Globus pallidus (tissue), 1 donor: ENCODE measurements at regions not wholly inside any gene's neighbourhood (a gene's known extent, or its start where the extent isn't known, plus 50 kb on each side); places are given as distances from the start of the nearest gene placed in this dataset.
"Not testable (repeated sequence)": the region's sequence is repeated elsewhere in the genome, so short reads cannot be mapped to it uniquely, and the experiment has no call there.

Experiments
- DNase-seq: peaks from one replicate; pipeline ENCODE4 v3.0.0-alpha.2; 2015; ENCODE audit warnings: low spot score

DNA sequence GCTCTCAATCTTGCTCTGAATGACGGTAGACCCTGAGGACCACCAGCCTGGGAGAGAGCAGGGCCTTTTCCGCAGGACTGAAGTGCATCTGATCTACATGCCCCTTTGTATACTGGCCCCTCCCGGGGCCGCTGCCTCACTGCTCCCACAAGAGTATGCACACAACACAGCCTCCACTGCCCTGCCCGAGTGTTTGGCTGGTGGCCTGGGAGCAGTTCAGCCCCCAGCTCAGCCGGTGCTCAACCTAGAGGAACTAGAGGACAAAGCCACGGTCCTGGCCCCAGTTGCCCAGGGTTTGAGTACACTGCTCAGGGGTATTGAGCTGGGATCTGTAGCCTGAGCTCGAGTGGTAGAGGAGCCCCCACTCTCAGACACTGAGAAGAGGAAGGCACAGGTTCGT, 118.9 kb upstream of the CAB39 start:
- no peak for DNase-seq

DNA sequence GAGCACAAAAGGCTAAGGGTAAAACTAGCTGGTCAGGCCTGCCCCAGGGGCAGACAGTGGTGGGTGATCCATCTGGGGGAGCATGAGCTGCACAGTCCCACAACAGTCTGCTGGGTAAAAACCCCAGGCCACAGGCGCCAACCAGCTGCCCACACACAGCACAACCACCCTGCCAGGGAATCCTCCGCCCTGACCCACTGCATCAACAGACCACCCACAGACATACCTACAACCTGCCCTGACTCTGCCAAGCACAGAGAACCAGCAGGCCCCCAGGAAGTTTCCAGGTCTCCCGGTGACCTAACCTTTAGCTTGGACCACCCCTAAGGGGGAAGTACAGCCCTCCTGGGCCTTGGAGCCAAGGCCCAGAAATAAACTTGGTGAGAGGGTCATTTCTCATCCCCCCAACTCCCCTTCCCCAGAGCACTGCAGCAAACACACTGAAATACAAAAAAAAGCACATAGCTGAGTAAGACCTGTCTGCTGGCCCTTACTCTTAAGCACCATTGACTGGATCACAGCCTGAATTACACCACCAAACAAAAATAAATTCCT, 118.3 kb upstream of the CAB39 start:
- DNase-seq: no peak

DNA sequence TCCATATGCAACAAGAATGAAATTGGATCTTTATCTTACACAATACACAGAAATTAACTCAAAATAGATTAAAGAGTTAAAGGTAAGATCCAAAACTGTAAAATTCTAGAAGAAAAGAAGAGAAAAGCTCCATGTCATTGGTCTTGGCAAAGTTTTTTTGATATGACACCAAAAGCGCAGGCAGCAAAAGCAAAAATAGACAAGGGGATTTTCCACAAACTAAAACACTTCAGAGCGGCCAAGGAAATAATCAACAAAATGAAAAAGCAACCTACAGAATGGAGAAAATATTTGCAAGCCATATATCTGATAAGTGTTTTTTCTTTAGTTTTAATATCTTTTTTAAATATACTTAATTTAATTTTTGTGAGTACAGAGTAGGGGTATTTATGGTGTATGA, 112.8 kb upstream of the CAB39 start:
- no peak for DNase-seq

DNA sequence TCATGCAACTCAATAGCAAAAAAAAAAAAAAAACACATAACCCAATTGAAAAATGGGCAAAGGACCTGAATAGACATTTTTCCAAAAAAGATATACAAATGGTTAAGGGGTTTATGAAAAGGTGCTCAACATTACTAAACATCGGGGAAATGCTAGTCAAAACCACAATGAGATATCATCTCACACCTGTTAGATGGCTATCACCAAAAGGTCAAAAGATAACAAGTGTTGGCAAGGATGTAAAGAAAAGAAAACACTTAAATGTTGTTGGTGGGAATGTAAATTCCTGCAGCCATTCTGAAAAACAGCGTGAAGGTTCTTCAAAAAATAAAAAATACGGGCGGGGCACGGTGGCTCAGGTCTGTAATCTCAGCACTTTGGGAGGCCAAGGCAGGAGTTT, 112.4 kb upstream of the CAB39 start:
- no peak for DNase-seq

DNA sequence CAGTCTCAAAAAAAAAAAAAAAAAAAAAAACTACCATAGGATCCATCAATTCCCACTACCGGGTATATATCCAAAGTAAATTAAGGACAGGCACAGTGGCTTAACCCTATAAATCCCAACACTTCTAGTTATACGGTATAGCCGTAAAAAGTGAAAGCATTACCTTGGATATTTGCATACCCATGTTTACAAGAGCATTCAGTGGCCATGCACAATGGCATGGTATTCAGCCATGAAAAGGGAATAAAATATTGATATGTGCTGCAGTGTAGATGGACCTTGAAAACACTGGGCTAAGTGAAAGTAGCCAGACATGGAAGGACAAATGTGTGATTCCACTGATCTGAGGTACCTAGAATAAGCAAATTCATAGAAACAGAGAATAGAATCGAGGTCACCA, 111.8 kb upstream of the CAB39 start:
- no peak for DNase-seq

DNA sequence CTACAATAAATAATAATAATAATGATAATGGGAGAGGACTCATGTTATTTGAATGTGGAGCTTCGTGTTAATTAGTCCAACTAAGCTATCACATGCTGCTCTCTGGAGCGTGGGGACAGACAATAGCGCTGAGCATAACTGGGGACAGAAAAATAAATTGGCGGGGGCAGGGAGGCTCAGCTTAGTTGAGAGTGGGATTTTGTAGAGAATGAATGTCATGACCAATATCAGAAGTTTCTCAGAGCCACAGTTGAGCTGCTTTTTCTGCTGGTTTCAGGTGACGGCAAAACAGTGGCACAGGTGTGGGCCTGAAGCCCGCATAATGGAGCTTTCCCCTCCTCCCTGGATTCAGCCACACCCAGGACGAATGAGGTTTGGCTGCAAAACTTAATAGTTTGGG, 111.1 kb upstream of the CAB39 start:
- DNase-seq: no peak

DNA sequence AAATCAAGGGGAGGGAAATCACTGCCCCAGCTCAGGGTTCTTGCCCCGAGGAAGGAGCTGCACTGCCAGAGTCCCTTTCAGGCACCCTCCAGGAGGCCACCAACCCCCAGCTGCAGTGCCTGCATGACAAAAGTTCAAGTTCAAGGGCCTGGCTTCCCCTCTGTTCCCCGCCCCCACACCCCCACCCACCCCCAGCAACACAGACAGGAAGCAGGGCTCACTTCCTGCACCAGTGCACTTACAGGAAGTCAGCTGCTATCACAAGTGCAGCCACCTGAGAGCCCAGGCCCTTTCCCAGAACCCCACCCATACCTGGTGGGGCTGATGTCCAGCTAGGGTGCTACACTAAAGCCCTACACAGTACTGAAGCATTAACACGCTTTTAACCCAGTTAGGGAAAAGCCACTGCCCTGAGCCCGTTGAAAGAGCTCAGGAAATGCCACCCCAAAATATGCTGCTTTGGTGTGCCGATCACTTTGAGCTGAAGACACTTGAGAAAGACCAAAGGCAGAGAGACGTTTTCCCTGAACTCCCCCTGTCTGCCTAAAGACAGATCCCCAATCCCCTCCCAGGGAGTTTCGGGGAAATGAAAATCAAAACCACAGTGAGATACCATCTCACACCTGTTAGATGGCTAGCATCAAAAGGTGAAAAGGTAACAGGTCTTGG, 109.9 kb upstream of the CAB39 start:
- no peak for DNase-seq

DNA sequence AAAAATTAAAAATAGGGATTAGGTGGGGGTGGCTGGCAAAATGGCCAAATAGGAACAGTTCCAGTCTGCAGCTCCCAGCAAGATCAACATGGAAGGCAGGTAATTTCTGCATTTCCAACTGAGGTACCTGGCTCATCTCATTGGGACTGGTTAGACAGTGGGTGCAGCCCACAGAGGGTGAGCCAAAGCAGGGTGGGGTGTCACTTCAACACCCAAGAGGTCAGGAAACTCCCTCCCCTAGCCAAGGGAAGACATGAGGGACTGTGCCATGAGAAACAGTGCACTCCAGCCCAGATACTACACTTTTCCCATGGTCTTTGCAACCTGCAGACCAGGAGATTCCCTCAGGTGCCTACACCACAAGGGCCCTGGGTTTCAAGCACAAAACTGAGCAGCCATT, 109.3 kb upstream of the CAB39 start:
- DNase-seq: not testable (repeated sequence)

DNA sequence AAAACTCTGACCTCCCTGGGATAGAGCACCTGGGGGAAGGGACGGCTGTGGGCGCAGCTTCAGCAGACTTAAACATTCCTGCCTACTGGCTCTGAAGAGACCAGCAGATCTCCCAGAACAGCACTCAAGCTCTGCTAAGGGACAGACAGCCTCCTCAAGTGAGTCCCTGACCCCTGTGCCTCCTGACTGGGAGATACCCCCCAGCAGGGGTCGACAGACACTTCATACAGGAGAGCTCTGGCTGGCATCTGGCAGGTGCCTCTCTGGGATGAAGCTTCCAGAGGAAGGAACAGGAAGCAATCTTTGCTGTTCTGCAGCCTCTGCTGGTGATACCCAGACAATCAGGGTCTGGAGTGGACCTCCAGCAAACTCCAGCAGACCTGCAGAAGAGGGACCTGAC, 108.5 kb upstream of the CAB39 start:
- DNase-seq: not testable (repeated sequence)

DNA sequence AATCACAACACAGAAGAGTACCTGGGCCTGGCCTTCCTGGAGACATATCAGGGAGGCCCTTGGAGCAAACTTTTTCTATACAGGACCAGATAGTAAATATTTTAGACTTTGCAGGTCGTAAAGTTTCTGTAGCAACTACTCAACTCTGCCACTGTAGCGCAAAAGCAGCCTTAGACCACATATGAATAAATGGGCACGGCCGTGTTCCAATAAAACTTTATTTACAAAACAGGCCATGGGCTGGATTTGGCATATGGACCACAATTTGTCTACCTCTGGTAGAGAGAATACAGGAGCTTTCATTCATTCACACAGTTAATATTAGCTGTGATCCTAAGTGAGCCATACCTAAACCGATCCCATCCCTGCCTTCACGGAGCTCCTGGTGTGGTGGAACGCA, 98.6 kb upstream of the CAB39 start:
- no peak for DNase-seq

DNA sequence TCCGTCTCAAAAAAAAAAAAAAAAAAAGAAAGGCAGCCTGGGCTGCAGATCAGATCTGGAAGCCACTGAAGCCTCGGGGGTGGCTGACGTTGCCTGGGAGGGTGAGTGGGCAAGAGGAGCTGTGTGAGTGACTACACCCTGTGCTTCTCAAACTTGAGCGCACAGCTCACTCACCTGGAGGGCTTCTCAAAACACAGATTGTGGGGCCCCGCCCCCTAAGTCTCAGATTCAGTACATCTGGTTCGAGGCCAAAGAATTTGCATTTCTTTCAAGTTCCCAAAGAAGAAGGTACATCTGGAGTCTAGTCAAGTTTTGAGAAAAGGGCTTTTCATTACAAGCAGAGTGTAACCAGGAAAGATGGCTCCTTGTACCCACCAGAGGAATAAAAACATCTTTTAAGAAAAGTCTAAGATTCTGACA, 97.7 kb upstream of the CAB39 start:
- DNase-seq: no peak

DNA sequence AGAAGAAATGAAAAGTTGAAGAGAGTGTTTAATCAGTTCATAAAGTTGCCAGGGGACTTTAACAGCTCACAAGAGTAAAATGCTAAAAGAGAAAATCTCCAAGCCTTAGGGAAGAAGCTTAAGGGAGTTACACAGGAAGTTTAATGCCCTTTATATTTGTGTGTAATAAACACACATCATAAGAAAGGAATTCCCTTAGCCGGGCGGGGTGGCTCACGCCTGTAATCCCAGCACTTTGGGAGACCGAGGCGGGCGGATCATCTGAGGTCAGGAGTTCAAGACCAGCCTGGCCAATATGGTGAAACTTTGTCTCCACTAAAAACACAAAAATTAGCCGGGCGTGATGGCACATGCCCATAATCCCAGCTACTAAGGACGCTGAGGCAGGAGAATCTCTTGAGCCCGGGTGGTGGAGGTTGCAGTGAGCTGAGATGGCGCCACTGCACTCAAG, 95.4 kb upstream of the CAB39 start:
- DNase-seq: not testable (repeated sequence)

DNA sequence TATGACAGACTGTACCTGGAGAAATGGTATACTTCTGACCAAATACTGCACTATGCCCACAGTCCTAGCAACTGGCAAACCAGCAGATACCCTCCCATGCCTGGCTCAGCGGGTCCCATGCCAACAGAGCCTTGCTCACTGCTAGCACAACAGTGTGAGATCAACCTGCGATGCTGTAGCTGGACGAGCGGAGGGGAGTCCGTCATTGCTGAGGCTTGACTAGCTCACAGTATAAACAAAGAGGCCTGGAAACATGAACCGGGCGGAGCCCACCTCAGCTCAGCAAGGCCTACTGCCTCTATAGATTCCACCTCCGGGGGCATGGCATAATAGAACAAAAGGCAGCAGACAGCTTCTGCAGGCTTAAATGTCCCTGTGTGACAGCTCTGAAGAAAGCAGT, 93.2 kb upstream of the CAB39 start:
- DNase-seq: no peak

DNA sequence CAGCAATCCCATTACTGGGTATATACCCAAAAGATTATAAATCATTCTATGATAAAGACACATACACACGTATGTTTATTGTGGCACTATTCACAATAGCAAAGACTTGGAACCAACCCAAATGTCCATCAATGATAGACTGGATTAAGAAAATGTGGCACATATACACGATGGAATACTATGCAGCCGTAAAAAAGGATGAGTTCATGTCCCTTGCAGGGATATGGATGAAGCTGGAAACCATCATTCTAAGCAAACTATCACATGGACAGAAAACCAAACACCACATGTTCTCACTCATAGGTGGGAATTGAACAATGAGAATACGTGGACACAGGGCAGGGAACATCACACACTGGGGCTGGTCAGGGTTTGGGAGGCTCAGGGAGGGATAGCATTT, 87.4 kb upstream of the CAB39 start:
- DNase-seq: not testable (repeated sequence)

DNA sequence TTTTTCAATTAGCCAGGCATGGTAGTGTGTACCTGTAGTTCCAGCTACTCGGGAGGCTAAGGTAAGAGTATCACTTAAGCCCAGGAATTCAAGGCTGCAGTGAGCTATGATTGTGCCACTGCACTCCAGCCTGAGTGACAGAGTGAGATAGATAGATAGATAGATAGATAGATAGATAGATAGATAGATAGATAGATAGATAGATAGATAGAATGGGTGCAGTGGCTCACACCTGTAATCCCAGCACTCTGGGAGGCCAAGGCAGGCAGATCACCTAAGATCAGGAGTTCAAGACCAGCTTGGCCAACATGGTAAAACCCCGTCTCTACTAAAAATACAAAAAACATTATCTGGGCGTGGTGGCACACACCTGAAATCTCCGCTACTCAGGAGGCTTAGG, 85.6 kb upstream of the CAB39 start:
- DNase-seq: not testable (repeated sequence)

DNA sequence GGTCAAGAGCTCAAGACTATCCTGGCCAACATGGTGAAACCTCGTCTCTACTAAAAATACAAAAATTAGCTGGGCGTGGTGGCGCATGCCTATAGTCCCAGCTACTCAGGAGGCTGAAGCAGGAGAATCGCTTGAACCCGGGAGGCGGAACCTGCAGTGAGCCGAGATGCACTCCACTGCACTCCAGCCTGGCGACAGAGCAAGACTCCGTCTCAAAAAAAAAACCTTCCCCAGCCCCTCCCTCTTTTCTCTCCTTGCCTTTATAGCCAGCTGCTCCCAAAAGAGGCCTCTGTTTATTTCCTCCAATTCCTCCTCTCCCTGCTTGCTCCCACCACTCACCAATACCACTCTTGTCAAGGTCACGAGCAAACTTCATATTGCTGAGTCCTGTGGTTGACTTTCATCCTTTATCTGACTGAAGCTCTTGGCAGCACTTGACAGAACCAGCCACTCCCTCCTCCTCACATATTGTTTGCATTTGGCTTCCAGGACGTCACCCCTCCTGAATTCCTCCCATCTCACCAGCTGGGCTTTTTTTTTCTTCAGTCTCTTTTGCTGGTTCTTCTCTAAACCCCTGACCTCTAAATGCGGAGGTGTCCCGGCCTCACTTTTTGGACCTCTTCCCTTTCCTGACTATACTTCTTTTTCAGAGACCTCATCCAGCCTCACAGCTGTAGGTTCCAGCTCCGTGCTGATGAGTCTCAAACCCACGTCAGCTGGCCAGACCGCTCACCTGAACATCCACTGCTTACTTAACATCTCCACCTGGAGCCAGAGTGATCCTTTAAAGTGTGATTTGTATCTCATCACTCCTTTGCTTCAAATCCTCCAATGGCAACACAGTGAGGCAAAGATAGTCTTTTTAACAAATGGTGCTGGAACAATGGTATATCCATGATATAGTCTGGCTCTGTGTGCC, 84.6 kb upstream of the CAB39 start:
- DNase-seq: no peak

DNA sequence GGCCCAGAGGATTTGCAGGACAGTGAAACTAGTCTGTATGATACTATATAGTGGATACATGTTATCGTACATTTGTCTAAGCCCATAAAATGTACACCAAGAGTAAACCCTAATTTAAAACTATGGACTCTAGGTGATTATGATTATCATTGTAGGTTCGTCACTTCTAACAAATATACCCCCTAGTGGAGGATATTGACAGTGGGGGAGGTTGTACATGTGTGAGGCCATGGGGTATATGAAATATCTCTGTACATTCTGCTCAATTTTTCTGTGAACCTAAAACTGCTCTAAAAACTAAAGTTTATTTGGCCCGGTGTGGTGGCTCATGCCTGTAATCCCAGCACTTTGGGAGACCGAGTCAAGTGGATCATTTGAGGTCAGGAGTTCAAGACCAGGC, 81.2 kb upstream of the CAB39 start:
- DNase-seq: no peak

DNA sequence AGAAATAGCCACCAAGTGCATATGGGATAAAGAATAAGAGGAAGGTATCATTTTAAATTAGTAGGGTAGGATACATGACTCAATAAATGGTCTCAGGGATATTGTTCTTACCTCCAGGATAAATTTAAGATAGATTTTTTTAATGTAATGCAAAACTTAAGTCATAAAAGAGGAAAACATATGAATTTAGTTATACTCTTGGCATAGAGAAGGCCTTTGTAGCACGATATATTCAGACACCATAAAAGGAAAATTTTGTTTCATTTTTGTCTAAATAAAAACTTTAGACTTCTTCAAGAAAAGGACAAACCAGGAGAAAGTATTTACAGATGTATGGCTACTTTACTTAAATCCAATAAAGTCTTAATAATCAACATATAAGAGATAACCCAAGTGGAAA, 78.5 kb upstream of the CAB39 start:
- no peak for DNase-seq

DNA sequence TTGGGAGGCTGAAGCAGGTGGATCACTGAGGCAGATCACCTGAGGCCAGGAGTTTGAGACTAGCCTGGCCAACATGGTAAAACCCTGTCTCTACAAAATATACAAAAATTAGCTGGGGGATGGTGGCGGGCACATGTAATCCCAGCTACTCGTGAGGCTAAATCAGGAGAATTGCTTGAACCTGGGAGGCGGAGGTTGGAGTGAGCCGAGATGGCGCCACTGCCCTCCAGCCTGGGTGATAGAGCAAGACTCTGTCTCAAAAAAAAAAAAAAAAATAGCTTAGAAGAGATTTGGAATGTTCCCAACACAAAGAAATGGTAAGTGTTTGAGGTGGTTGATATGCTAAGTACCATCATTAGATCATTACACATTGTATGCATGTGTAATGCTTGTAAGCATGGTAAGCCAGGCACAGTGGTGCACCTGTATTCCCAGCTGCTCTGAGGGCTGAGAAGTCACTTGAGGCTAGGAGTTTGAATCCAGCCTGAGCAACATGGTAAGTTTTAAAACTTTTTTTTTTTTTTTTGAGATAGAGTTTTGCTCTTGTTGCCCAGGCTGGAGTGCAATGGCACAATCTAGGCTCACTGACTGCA, 77.8 kb upstream of the CAB39 start:
- DNase-seq: not testable (repeated sequence)

DNA sequence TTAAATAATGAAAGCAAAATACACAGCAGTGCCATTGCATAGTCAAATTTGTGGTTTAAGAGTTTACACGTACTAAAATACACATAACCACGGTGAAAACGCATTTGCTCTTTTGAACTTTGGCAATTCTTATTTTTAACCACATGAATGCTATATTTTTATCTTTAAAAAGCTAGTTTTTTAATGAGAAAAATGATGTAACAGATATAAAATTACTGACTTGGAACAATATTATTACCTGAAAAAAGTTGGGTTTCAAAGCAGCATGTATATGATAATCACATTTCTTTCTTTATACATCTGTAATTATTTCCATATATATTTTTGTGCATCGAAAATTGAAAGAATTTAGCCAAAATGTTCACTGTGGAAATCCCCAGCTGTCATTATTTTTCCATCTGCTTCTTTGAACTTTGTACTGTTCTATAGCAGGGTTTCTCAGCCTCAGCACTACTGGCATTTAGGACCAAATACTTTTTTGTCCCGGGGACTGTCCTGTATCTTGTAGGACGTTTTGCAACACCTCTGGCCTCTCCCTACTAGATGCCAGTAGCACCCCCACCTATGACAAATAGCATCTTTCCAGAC, 75.9 kb upstream of the CAB39 start:
- DNase-seq: no peak

DNA sequence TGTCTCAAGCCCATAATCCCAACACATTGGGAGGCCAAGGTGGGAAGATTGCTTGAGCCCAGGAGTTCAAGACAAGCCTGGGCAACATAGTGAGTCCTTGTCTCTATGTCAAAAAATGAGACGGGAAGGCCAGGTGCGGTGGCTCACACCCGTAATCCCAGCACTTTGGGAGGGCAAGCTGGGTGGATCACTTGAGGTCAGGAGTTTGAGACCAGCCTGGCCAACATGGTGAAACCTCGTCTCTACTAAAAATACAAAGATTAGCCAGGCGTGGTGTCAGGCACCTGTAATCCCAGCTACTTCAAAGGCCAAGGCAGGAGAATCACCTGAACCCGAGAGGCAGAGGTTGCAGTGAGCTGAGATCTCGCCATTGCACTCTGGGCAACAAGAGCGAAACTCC, 75.2 kb upstream of the CAB39 start:
- not testable (repeated sequence) for DNase-seq

DNA sequence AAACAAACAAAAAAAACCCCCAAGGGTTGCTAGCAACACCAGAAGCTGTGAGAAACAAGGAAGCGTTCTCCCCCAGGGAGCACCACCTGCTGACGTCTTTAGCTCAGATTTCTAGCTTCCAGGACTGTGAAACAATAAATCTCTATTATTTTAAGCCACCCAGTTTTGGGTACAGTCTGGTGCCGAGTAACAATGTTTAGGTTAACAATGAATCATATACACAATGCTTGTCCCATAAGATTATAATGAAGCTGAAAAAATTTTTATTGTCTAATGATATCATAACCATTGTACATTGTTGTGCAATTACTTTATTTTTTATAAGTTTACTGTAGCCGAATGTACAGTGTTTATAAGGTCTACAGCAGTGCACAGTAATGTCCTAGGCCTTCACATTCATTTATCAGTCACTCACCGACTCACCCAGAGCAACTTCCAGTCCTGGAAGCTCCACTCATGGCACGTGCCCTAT, 72.1 kb upstream of the CAB39 start:
- no peak for DNase-seq
